ENCODE measurements at regions not wholly inside any gene's neighbourhood (a gene's known extent, or its start where the extent isn't known, plus 50 kb on each side); places are given as distances from the start of the nearest gene placed in this dataset.

- TF ChIP-seq SUZ12 (IDR thresholded peaks at IDR 0.05; ENCODE audit: extremely low read depth, insufficient read depth, insufficient read length): no peak
- TF ChIP-seq ZNF274 (IDR thresholded peaks at IDR 0.05; ENCODE audit: low read depth, low read length): no peak
Measured at GRCh38 chr13:73932091-73932490, 202.1 kb downstream of the KLF12 start.
